ENCODE measurements at regions not wholly inside any gene's neighbourhood (a gene's known extent, or its start where the extent isn't known, plus 50 kb on each side); places are given as distances from the start of the nearest gene placed in this dataset.

- DNase-seq (ENCODE audit: low read depth): no peak
These were observed 141.9 kb downstream of the MRPL14 start for GRCh38 chr6:43985329-43985728.

GRCh38 chr6:43984442-43985321, 142.6 kb downstream of the MRPL14 start:
- DNase-seq (ENCODE audit: low read depth): peak; percentile 30
- no peak overlapping the region for H3K4me3 ChIP-seq (ENCODE audit: control insufficient read depth, low read depth, low read length)
- no peak for TF ChIP-seq CTCF (conservative IDR thresholded peaks at IDR 0.05; ENCODE audit: control insufficient read depth, insufficient read depth, low read depth, low read length)

More at GRCh38 chr6:43985329-43985728, 141.9 kb downstream of the MRPL14 start:
- TF ChIP-seq CTCF (conservative IDR thresholded peaks at IDR 0.05; ENCODE audit: control insufficient read depth, insufficient read depth, low read depth, low read length): no peak
- H3K4me3 ChIP-seq (ENCODE audit: control insufficient read depth, low read depth, low read length): no peak overlapping the region

- H3K4me3 ChIP-seq (ENCODE audit: control insufficient read depth, low read depth, low read length): no peak overlapping the region
- no peak for DNase-seq (ENCODE audit: low read depth)
- no peak for TF ChIP-seq CTCF (conservative IDR thresholded peaks at IDR 0.05; ENCODE audit: control insufficient read depth, insufficient read depth, low read depth, low read length)
These were observed 143.6 kb downstream of the MRPL14 start for GRCh38 chr6:43983632-43984031.

GRCh38 chr6:43983191-43983590, 144.1 kb downstream of the MRPL14 start:
- no peak overlapping the region for H3K4me3 ChIP-seq (ENCODE audit: control insufficient read depth, low read depth, low read length)
- TF ChIP-seq CTCF (conservative IDR thresholded peaks at IDR 0.05; ENCODE audit: control insufficient read depth, insufficient read depth, low read depth, low read length): no peak
- DNase-seq (ENCODE audit: low read depth): no peak

- no peak for DNase-seq (ENCODE audit: low read depth)
- no peak for TF ChIP-seq CTCF (conservative IDR thresholded peaks at IDR 0.05; ENCODE audit: control insufficient read depth, insufficient read depth, low read depth, low read length)
- H3K4me3 ChIP-seq (ENCODE audit: control insufficient read depth, low read depth, low read length): no peak overlapping the region
These were observed 145.1 kb downstream of the MRPL14 start for GRCh38 chr6:43982084-43982625.

GRCh38 chr6:43981363-43981990, 145.8 kb downstream of the MRPL14 start:
- no peak overlapping the region for H3K4me3 ChIP-seq (ENCODE audit: control insufficient read depth, low read depth, low read length)
- TF ChIP-seq CTCF (conservative IDR thresholded peaks at IDR 0.05; ENCODE audit: control insufficient read depth, insufficient read depth, low read depth, low read length): no peak
- no peak for DNase-seq (ENCODE audit: low read depth)
